ENCODE measurements at regions not wholly inside any gene's neighbourhood (a gene's known extent, or its start where the extent isn't known, plus 50 kb on each side); places are given as distances from the start of the nearest gene placed in this dataset.
A peak's percentile ranks its signal among the peaks of the same experiment; 100 is the strongest.

- POLR2A ChIA-PET: no interaction called here
- DNase-seq (ENCODE audit: low read depth, low spot score): no peak
- no peak for TF ChIP-seq CTCF (IDR thresholded peaks at IDR 0.05; ENCODE audit: insufficient read depth, low read length, missing control alignments)
- CTCF ChIA-PET: no interaction called here
- no peak overlapping the region for H3K4me3 ChIP-seq (ENCODE audit: low read depth, low read length)
Observed at GRCh38 chr4:72899621-72900020, 169.9 kb downstream of the COX18 start.

GRCh38 chr4:72899214-72899613 is 170.3 kb downstream of the COX18 start:
- H3K4me3 ChIP-seq (ENCODE audit: low read depth, low read length): no peak overlapping the region
- ChIA-PET CTCF (no interaction called here), POLR2A (no interaction called here)
- no peak for TF ChIP-seq CTCF (IDR thresholded peaks at IDR 0.05; ENCODE audit: insufficient read depth, low read length, missing control alignments)
- DNase-seq (ENCODE audit: low read depth, low spot score): no peak

GRCh38 chr4:72896515-72896914 is 173.0 kb downstream of the COX18 start:
- ChIA-PET POLR2A (no interaction called here), CTCF (no interaction called here)
- no peak overlapping the region for H3K4me3 ChIP-seq (ENCODE audit: low read depth, low read length)
- TF ChIP-seq CTCF (IDR thresholded peaks at IDR 0.05; ENCODE audit: insufficient read depth, low read length, missing control alignments): no peak
- DNase-seq (ENCODE audit: low read depth, low spot score): peak; percentile 66

GRCh38 chr4:72895408-72895807 is 174.1 kb downstream of the COX18 start:
- no peak for TF ChIP-seq CTCF (IDR thresholded peaks at IDR 0.05; ENCODE audit: insufficient read depth, low read length, missing control alignments)
- CTCF ChIA-PET: no interaction called here
- no peak for DNase-seq (ENCODE audit: low read depth, low spot score)
- POLR2A ChIA-PET: no interaction called here
- H3K4me3 ChIP-seq (ENCODE audit: low read depth, low read length): no peak overlapping the region

GRCh38 chr4:72893354-72894066 is 176.0 kb downstream of the COX18 start:
- ChIA-PET POLR2A (no interaction called here), CTCF (no interaction called here)
- DNase-seq (ENCODE audit: low read depth, low spot score): no peak

GRCh38 chr4:72888331-72888730 is 181.2 kb downstream of the COX18 start:
- TF ChIP-seq CTCF (IDR thresholded peaks at IDR 0.05; ENCODE audit: insufficient read depth, low read length, missing control alignments): no peak
- no peak for DNase-seq (ENCODE audit: low read depth, low spot score)
- H3K4me3 ChIP-seq (ENCODE audit: low read depth, low read length): no peak overlapping the region
- CTCF ChIA-PET: no interaction called here
- POLR2A ChIA-PET: no interaction called here

More at GRCh38 chr4:72893354-72894066, 176.0 kb downstream of the COX18 start:
- no peak overlapping the region for H3K4me3 ChIP-seq (ENCODE audit: low read depth, low read length)
- TF ChIP-seq CTCF (IDR thresholded peaks at IDR 0.05; ENCODE audit: insufficient read depth, low read length, missing control alignments): no peak

Measured in AG04449 (cell line).